DMS 273 (cell line): ENCODE measurements at regions not wholly inside any gene's neighbourhood (a gene's known extent, or its start where the extent isn't known, plus 50 kb on each side); places are given as distances from the start of the nearest gene placed in this dataset.
"Not testable (repeated sequence)": the region's sequence is repeated elsewhere in the genome, so short reads cannot be mapped to it uniquely, and the experiment has no call there.

Source experiments
- DNase-seq: peaks from one replicate; lab custom pipeline; 2025; ENCODE audit not compliant: unreplicated experiment; lab: John Stamatoyannopoulos, UW

DNA sequence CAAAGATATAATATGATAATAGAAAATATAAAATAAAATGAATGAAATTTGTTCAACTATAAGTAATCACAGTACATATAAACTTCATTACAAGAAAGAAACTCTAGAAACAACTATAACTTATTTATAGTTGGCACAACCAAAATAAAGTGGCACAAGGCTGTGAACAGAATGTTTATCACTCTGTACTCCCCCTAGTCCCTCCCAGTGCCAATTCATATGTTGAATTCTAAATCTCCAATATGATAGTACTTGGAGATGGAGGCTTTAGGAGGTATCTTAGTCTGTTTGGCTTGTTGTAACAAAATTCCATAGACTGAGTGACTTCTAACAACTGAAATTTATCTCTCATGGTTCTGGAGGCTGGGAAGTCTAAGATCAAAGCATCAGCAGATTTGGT lies 145.0 kb upstream of the TMEM229A start:
- DNase-seq: no peak

DNA sequence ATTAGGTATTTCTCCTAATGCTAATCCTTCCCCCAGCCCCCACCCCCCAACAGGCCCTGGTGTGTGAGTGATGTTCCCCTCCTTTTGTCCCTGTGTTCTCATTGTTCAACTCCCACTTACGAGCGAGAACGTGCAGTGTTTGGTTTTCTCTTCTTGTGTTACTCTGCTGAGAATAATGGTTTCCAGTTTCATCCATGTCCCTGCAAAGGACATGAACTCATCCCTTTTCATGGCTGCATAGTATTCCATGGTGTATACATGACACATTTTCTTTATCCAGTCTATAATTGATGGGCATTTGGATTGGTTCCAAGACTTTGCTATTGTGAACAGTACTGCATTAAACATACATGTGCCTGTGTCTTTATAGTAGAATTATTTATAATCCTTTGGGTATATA lies 138.9 kb upstream of the TMEM229A start:
- DNase-seq: not testable (repeated sequence)

DNA sequence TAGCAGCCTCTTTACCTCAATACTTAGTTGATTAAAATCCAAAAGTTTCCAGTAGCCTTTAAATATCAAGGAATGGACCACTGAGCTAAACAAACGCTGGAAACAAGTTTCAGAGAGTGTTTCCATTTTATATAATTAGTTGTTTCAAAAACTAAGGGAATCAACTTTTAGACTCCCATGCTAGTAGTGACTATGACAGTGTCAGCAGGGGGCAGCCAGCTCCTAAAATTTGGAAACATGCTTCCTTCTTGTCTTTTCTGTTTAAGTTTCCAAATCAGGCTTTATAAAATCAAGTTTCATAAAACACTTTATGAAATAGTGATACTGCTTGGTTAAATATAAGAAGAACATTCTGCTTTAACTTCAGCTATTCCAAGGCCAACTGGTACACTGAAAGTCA lies 138.2 kb upstream of the TMEM229A start:
- DNase-seq: peak; percentile 5

DNA sequence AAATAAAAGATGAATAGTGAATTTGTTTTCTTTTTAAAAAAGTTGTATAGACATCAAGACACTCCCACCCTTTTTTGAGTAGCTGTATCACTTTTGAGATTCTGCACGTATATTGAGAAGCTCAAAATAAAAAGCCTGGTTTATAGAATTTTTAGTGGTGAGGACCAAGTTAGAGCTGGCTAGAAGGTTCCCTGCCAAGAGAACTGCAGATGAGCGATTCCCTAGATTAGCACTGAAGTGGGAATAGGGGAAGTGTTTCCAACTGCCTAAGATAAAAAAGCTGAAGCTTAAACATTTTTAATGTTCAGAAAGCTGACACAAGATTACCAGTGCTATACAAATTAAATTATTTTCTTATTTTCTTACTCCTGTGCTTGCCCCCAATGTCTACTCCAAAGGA lies 135.7 kb upstream of the TMEM229A start:
- DNase-seq: no peak

DNA sequence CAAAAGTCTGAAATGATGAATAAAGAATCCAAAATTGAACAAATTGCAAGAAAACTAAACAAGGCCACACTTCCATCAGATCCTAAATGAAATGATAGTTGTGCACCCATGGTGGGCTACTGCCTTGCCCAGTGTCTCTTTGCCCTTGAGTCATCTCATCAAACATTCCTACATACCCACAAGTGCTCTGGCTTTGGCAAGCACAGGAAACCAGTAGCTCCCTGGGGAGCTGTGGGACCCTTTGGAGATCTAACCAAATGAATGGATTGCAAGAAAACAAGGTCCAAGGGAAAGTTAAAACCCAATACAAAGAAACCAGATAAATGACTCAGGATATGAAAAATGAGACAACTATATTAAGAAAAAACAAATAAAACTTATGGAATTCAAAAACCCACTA lies 129.8 kb upstream of the TMEM229A start:
- no peak for DNase-seq

DNA sequence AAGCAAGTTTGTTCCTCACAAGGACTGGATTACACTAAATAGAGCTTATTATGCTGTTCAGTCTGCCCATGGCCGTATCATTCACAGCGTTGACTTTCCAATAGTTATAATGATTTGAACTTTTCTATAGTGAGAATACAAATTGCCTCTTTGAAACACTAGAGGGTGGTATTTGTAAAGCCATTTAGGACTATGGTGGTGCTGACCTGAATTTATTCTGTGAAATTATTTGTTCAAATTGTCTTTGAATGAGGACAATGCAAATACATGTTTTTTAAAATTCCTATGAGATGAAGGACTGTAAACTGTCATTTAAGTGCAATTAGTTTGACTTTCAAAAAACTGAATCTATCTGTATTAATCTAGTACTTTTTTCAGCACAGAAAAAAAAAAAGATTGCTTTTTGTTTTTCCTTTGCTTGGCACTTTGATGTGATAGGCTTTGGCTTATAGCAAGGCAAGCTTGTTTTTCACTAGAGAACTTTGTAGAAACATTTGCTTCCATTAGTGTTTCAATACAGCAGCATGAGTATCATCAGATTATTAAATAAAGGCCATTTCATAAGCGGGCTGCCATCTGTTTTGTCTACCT lies 122.7 kb upstream of the TMEM229A start:
- DNase-seq: peak; percentile 38

DNA sequence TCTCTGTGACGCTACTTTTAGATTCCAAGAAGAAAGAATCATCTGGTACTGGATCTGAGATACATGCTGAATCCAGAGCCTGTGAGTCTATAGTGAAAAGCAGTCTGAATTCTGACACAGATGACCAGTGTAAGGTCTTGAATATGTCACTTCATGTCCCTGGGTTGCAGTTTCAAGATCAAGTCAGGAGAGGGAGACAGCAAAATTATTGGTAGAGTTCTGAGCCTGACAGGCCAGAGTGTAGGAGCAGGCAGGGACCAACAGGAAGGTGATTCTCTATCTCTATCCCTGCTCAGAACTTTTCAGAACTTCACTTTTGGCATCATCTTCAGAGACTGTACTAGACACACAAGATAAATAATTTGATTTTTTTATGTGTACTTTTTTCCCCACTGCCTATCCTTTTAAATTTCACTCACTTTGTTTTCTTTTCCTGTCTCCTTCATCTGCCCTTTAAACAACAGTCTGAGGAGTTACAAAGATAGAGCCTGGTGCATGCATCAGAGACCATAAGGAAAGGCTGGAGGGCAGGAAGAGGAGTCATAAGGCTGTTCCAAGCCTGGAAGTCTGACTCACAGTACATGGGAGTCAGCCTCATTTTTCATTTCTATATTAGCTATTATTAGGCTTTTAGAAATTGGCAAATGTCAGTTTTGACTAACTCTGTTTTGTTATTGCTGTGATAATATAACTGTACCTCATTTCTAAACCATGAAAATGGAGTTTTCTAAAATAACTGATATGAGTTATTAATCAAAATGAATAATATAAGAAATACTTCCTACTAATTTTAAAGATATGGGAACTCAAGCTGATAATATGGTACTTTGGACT lies 120.2 kb upstream of the TMEM229A start:
- DNase-seq: peak; percentile 45

DNA sequence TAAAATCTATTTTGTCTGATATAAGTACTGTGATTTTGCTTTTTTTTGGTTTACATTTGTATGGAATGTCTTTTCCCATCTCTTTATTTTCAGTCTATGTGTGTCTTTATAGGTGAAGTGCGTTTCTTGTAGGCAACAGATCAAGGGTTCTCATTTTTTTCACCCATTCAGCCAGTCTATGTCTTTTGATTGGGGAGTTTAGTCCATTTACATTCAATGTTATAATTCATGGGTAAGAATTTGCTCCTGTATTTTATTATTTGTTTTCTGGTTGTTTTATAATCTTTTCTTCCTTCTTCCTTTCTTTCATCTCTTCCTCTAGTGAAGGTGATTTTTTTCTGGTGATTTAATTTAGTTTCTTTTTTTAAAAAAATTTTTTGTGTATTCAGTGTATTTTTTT lies 104.8 kb upstream of the TMEM229A start:
- DNase-seq: no peak

DNA sequence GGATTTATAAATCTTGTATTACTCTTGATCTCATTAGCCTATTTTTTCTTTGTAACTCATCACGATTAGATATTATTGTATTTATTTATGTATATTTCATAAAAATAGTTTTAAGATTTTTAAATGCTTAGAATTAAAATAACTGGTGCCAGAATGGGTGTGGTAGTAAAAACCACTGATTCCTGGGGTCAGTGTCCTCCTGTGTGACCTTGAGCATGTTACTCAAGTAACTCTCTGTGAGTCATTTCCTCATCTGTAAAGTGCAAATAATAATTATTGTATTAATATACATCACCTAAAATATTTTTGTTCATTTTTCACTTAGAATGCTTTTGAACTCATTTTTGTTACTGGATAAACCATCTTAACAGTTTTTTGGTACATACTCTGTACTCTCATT lies 91.3 kb upstream of the TMEM229A start:
- no peak for DNase-seq

DNA sequence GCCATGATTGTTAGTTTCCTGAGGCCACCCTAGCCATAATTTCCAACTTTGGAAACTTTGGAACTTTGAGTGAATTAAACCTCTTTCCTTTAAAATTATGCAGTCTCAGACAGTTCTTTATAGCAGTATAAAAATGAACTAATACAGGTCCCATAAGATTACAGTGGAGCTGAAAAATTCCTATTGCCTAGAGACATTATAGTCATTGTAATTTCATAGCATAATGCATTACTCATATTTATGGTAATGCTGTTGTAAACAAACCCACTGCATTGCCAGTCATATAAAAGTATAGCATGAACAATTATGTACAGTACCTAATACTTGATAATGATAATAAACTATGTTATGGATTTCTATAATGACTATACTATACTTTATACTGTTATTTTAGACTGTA lies 88.0 kb upstream of the TMEM229A start:
- no peak for DNase-seq

DNA sequence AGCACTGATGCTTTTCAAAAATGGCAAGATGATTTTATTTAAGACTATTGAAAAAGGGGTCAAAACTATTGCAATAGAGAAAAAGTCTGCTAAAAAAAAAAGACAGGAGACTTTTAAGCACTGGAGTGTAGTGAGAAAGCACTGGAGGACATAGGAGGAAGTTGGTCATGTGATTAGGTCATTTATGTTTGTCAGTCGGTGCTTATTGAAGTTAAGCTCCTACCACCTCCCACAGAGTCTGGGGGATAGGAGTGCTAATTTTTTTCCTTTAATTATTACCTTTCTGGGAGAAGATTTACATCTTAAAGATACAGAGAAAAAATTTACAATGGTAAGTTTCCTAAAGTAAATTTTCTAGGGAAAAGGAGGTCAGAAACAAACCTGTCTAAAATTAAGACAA lies 80.2 kb upstream of the TMEM229A start:
- DNase-seq: no peak

DNA sequence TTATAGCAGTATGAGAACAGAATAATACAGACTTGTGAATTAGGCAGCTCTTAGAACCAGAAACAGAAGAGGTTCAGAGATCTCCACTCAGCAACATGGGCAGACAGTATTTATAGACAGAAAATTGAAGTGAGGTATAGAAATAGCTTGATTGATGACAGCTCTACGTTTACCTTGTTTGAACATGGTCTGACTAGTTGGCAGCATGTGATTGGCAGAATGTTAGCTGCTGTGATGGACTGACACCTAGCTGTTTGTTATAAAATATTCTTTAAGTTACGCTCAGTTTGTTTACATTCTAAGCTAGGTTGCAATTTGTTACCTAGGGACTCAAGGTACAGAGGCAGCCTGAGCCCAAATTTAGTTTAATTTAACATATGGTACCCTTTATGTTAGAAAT lies 73.7 kb upstream of the TMEM229A start:
- DNase-seq: no peak

DNA sequence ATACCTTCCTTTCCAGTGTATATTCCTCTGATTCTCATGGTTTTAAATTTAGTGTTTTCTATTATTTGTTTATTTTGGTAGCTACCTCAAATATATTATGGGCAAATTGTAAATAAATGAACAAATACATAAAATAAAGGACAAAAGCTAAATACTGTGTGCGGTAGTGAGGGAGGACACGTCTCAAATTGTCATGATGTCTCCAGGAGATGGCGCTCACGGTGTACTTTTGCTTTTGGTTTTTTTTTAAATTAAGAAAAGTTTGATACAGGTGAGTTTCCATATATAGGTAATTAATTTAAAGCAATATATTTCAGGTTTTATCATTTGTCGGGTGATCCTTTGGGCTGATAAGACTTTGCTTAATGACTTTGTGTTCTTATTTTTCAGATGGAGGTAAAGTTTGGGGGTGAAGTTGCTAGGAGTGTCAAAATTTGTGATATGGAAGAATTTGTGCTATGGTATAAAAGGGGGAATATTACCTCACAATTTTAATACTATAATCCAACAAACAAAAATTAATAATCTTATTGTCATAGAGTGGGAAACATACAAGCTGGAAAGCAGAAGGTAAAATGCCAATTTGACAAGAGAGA lies 68.4 kb upstream of the TMEM229A start:
- DNase-seq: peak; percentile 38

DNA sequence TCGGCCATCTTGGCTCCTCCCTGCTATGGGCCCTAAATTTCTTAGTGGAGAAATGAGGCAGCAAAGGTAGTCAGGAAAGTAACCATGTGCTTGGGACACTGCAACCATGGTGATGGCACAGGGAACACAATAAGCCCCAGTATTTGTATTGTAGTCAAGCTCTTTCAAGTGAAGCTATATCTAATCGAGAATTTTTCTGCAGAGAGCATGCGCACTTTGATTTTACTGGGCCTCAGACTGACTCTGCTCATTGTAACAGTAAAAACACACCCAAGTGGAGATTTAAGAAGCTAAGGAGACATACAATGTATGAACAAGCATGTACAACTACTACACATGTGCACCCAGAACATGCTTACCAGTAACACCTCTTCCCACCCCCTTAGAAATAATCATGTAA lies 67.3 kb upstream of the TMEM229A start:
- DNase-seq: no peak

DNA sequence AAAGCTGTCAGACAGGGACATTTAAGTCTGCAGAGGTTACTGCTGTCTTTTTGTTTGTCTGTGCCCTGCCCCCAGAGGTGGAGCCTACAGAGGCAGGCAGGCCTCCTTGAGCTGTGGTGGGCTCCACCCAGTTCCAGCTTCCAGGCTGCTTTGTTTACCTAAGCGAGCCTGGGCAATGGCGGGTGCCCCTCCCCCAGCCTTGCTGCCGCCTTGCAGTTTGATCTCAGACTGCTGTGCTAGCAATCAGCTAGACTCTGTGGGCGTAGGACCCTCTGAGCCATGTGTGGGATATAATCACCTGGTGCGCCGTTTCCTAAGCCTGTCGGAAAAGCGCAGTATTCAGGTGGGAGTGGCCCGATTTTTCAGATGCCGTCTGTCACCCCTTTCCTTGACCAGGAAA lies 66.7 kb upstream of the TMEM229A start:
- not testable (repeated sequence) for DNase-seq

DNA sequence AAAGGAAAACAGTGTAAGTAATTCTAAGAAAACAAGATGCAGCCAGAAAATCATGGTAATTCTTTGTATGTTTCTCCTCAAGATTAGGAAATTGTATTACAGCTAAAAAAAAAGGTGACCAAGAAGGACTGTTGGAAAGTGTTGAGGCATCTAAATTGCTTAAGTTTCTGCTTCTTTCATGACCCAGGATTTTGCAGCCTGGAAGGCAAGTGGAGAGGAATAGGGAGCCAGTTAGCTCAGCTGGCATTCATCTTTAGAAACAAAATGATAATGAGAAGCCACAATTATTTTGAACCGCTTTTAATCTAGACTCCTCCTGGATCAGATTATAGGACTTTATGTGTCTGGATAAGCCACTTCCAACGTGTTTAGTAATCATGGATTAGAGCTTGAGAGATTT lies 56.8 kb upstream of the TMEM229A start:
- no peak for DNase-seq

DNA sequence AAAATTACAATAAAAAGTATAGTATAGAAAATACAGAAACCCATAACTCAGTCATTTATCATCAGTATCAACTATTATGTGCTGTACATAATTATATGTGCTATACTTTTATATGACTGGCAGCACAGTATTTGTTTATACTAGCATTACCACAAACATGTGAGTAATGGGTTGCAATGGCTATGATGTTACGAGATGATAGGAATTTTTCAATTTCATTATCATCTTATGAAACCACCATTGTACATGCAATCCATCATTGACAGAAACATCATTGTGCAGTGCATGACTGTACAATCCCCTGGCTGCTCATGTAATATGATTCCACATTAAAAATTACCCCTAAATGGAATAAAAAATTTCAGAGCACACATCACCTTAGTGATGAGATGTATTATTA lies 55.7 kb upstream of the TMEM229A start:
- DNase-seq: no peak

DNA sequence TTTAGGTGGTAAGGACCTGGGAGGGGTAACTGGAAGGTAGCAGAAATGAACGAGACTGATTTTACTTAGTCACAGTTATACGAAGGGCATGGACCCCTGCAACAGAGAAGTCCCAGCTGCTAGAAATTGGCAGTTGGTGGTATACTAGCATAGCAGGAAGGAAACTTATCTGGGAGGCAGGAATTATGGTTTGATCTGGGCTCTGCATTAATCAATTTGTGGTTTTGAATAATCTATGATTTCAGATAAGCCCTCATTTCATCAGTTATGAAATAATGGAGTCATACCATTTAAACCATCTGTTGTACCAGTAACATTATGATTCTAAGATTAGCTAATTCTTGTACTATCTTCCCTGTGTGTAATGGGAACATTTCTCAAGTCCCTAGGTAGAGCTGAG lies 54.0 kb upstream of the TMEM229A start:
- DNase-seq: no peak

DNA sequence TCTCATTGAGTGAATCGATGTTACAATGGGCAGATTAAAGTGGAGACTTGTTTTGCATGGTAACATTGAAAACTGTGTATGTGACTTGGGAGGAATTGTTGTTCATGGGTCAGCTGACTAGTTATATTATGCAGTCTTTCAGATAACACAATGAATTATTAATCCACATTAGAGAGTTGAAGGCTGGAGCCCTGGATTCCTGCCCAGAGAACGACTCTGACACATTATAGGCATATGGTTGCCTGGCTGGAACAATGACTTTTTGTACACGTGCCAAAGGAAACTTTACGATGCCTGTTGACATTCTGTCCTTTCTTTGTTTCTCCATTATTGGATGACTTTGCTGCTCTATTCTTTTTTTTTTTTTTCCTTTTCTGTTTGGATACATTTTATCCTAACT lies 52.3 kb upstream of the TMEM229A start:
- DNase-seq: peak; percentile 6

DNA sequence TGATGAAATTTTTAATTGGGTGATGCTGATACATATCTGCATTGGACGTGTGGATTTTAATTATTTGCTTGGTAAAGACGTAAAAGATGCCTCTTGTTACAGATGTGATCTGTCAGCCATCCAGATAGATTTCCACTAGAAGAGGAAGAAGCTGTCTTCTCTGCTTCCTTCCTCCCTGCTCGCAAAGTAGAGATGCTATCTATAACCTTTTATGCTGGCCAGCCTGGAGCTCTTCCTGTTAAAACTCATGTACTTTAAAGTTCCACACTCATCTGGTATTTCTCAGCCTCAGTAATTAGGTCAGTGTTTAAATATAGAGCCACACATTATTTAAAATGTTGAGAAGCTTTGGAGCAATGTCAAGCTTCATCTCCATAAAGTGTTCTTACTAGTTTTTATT lies 51.2 kb upstream of the TMEM229A start:
- DNase-seq: no peak
